MV-4-11 (cell line): ENCODE measurements at regions not wholly inside any gene's neighbourhood (a gene's known extent, or its start where the extent isn't known, plus 50 kb on each side); places are given as distances from the start of the nearest gene placed in this dataset.

Source experiments
- DNase-seq: peaks from one replicate; lab custom pipeline; 2025; lab: John Stamatoyannopoulos, UW

DNA sequence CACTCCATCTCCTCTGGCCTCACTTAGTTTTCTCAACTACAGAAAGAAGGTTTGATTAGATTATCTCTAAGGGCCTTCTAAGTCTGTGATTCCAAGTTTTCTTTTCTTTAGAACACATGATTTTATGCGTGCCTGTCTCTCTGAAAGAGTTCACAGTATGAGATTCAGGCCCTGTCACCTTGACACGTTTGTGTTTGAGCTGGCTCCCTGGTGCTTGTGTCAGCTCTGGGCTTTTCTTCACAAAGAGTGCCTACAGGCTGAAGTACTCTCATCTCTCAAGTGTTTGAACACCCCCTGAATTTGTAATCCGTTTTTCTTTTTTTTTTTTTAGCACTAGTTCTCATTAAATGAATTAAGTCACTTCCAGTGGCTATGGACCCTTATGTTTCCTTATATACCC lies 306.9 kb upstream of the C9orf72 start:
- DNase-seq = no peak

GRCh38 chr9:27880635-27881034 lies 307.4 kb upstream of the C9orf72 start:
- DNase-seq = no peak

- no peak for DNase-seq
Observed at GRCh38 chr9:27888661-27889295, 315.5 kb upstream of the C9orf72 start.

- DNase-seq = no peak
Observed at GRCh38 chr9:27924502-27924901, 351.2 kb upstream of the C9orf72 start.

- DNase-seq = no peak
Observed at GRCh38 chr9:27925815-27926214, 352.5 kb upstream of the C9orf72 start.

GRCh38 chr9:27929841-27930240 lies 356.6 kb upstream of the C9orf72 start:
- DNase-seq = no peak

GRCh38 chr9:27933210-27934025 lies 360.1 kb upstream of the C9orf72 start:
- no peak for DNase-seq

GRCh38 chr9:27934471-27934870 lies 361.2 kb upstream of the C9orf72 start:
- no peak for DNase-seq

DNA sequence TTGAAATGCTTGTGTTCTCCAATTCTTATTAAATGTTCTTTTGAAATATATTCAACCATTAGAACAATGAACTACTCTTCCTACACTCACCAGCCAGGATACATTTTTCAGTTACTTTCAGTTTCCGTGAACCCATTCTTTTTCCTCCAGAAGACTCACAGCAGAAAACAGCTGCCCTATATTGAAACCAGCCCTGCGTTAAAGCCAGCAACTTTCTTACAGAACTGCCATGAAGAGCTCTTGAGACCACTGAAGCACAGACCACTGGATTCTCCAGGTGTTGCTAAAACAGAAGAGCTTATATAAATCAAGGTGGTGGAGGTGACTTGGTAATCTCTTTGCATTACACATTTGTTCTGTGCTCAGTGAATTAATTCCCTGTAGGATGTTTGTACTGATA lies 365.9 kb upstream of the C9orf72 start:
- no peak for DNase-seq

DNA sequence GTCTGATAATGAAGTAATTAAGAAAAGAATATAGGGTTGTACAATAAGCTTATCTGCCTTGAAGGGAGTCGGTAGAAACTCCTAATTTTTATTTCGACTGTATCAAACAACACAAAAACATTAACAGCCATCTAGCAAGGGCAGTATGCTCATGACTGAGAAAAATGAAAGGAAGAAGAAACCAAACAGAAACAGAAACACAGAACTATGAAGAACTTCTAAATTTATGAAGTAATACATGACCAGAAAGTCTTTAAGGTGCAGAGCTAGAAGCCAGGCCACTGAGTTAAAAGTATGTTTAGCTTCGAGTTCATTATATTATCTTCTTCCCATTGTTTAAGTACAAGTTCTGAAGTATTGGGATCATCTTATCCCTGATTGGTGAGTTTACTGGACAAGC lies 367.3 kb upstream of the C9orf72 start:
- no peak for DNase-seq

GRCh38 chr9:27943501-27943900 lies 370.2 kb upstream of the C9orf72 start:
- DNase-seq = no peak

- no peak for DNase-seq
Observed at GRCh38 chr9:27945386-27945785, 372.1 kb upstream of the C9orf72 start.

DNA sequence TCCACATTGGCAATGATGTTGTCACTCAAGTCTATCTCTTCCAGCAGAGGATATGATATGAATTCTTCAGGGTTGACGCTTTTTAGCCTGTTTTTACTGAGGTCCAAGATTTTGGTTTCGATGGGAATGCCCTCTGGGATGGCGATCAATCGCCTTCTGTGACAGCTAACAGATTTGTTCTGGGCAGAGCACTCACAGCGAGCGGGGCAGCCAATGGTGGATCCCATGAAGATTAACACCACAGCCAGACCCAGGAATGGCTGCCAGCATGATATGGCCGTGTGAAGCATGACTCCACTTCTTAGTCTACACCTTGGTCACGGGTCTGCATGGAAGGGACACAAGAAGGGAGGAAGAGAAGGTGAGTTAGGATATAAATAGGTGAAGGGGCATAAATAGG lies 377.1 kb upstream of the C9orf72 start:
- DNase-seq = no peak

DNA sequence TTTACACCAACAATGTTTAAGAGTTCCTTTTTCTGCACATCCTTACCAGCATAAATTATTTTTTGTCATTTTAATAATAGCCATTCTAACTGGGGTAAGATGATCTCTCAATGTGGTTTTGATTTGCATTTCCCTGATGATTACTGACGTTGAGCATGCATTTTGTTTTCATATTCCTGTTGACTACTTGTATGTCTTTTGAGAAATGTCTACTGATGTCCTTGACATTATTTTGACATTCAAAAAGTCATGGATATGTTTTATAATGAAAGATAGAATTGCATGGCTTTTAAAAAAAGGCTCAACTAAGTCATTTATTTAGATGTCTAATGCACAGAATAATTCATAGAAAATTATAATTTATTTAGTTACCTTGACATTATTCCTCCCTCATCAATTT lies 381.6 kb upstream of the C9orf72 start:
- no peak for DNase-seq

- no peak for DNase-seq
Observed at GRCh38 chr9:27963836-27964235, 390.6 kb upstream of the C9orf72 start.

DNA sequence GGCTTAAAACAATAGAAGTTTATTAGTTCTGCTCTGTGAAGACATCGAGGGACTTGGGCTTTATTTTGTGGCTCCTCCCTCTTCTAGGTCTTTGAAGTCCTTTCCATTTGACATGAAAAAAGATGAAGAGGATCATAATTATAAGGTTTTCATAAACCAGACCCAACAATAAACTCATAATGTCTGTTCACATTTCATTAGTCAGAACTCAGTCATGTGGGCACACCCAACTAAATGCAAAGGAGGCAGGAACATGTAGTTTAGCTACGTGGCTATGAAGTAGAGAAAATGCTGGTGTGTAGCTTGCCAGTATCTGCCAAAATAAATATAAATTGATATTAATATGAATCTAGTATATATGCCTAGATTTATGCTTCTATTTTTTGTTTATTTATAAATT lies 393.9 kb upstream of the C9orf72 start:
- DNase-seq = no peak

DNA sequence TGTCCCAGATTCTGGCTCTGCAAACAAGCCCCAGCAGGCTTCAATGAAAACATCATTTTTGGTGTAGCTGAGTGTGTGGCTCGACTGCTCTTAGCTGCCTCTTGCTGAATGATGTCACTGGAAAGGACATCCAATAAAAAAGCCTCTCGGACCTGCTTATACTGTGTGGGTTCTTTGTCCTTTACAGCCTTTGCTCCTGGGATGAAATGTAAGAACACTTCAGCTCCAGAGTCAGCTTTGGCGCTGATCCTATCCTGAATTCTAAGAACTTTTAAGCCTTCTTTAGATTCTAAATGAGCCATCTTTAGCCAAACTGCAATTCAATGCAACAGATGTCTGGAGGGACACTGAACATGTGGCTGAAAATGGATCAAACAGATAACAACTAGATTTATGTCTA lies 404.6 kb upstream of the C9orf72 start:
- DNase-seq = no peak

DNA sequence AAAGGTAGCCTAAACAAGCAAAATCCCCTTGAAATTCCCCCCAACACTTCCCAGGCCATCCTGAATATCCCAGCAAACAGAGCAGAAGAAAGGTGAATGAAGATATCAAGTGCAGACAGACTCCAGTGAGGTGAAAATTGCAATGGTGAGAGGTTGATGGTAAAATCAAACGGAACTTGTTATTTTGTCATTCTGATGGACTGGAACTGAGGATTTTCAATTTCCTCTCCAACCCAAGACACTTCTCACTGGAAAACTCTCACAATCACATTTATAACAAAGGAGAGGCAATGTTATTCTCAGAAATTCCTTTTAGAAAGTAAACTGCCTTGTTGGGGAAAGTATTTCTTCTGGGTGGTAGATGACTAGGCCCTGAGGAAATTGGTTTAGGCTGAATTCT lies 412.4 kb upstream of the C9orf72 start:
- no peak for DNase-seq

DNA sequence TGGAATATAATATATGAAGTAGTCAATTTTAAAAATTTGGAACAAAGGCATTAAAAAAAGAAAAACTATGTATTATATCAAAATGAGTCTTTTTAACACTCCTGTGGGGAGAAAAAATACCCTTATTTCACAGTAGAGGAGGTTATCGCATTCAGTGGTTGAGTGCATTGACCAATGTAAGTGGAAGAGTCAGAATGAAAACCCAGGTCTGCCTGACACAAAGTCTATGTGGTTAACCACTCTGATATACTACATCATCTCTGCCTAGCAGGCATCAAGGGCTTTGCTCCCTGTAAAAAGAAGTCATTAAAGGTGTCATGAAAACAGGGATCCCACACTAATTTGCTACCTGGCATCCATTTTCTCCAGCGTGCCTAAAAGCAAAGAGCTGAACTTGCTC lies 417.2 kb upstream of the C9orf72 start:
- no peak for DNase-seq

DNA sequence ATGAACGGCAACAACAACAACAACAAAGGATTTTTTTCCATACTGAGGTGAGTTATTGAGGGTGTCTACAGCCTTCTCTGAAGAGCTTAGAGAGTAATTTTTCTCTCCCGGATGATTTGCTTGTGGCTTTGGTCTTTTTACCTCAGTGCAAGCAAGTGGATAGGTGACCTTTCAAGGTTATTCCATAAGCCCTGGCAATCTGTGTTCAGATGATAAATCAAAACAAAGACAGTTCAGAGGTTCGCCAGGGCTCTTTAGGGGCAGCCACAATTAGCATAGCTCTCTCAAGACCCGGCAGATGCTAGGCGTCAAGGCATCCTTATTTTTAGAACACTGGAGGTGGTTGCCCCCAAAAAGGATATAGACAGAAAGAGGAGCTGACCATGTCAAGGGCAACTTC lies 417.9 kb upstream of the C9orf72 start:
- no peak for DNase-seq

DNA sequence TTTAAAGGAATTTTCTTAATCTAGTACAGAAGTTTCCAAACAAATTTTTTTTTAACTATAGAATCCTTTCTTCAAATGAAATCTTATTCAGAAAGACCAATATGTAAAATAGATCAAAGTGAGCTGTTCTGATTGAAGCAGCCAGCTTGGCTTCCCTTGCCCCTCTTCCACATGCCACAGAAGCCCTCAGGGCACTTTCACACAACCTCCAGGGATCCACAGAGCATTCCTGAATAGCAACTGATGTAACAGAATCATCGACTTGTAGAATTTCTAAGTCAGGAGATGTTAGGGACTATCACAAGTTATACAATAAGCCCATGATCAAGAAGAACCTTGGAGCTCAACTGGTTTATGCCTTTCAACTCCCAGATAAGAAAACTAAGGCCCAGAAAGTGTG lies 427.8 kb upstream of the C9orf72 start:
- no peak for DNase-seq

DNA sequence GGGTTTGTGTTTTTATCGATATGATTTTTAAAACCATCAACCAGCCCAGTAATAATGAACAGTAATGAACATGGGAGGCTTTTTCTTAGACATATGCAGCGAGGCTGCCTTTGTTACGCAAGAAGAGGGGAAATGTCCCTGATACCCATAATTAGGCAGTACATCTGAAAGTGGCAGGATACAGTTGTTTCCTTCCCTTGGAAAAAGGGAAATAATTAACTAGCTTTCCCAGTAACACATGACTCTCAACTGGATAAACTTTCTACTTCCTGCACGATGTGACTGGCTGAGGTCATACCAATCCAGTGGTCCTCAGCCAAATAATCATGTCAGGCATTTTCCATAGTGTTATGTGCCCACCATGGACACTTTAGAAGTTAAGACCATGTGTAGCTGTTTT lies 431.6 kb upstream of the C9orf72 start:
- no peak for DNase-seq

GRCh38 chr9:28005779-28006178 lies 432.5 kb upstream of the C9orf72 start:
- DNase-seq = no peak
